AG04450 (cell line): ENCODE measurements at regions not wholly inside any gene's neighbourhood (a gene's known extent, or its start where the extent isn't known, plus 50 kb on each side); places are given as distances from the start of the nearest gene placed in this dataset.
A peak's percentile ranks its signal among the peaks of the same experiment; 100 is the strongest.

Source experiments
- CTCF ChIA-PET: fragments of 300-600, 350-600 bp; formaldehyde crosslinking; extraction: SDS; loops from one replicate; lab custom pipeline; 2022; ENCODE audit warnings: antibody characterized with exemption, inconsistent platforms; lab: Charles Lee
- POLR2A ChIA-PET: fragments of 350-600 bp; formaldehyde crosslinking; extraction: SDS; loops from one replicate; lab custom pipeline; 2021; ENCODE audit warnings: antibody characterized with exemption, inconsistent platforms; lab: Yijun Ruan, JAX
- DNase-seq: peaks from one replicate; pipeline ENCODE4 v3.0.0-alpha.2; 2011; ENCODE audit warnings: low read depth, low spot score
- H3K27ac ChIP-seq: one replicate; pipeline ENCODE4 v1.5.1; 2012; ENCODE audit warnings: low read depth, low read length, control low read depth
- H3K27me3 ChIP-seq: one replicate; pipeline ENCODE4 v1.6.0; 2012; ENCODE audit warnings: low read length; ENCODE audit not compliant: control insufficient read depth, insufficient read depth
- H3K4me3 ChIP-seq: 2 replicates; pipeline ENCODE4 v1.5.1; 2011; ENCODE audit warnings: mild to moderate bottlenecking, low read depth, low read length, control low read depth
- H3K9me3 ChIP-seq: 2 replicates; pipeline ENCODE4 v1.5.1; 2012; ENCODE audit warnings: low read length; ENCODE audit not compliant: control insufficient read depth, insufficient read depth
- TF ChIP-seq, protein P1 (sequence below): IDR thresholded peaks from 2 replicates; pipeline ENCODE4 v1.5.1; 2011; ENCODE audit warnings: low read depth, low read length, control low read depth, inconsistent platforms

DNA sequence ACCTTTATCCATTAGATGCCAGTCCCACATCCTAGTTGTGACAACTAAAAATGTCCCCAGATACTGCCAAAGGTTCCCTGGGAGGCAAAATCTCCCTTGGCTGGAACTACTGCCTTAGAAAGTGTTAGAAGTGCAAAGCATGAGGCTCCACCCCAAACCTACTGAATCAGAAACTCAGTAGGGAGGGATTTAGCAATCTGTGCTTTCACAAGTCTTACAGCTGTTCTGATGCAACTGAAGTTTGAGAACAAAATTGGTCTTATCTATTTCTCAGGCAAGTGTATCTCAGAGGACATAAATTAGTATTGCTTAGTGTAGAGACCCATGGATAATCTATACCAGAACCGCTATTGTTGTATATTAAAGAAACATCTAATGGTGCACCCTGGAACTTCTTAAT, 70.2 kb downstream of the CLDN1 start:
- Histone ChIP-seq H3K27me3 (no peaks in the 10 kb centered on the region), H3K9me3 (no peaks in the 10 kb centered on the region), H3K4me3 (no peak overlapping the region), H3K27ac (no peak overlapping the region)
- ChIA-PET POLR2A (no interaction called here), CTCF (no interaction called here)
- TF ChIP-seq, protein P1, sequence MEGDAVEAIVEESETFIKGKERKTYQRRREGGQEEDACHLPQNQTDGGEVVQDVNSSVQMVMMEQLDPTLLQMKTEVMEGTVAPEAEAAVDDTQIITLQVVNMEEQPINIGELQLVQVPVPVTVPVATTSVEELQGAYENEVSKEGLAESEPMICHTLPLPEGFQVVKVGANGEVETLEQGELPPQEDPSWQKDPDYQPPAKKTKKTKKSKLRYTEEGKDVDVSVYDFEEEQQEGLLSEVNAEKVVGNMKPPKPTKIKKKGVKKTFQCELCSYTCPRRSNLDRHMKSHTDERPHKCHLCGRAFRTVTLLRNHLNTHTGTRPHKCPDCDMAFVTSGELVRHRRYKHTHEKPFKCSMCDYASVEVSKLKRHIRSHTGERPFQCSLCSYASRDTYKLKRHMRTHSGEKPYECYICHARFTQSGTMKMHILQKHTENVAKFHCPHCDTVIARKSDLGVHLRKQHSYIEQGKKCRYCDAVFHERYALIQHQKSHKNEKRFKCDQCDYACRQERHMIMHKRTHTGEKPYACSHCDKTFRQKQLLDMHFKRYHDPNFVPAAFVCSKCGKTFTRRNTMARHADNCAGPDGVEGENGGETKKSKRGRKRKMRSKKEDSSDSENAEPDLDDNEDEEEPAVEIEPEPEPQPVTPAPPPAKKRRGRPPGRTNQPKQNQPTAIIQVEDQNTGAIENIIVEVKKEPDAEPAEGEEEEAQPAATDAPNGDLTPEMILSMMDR: no peak
- peak; percentile 50 for DNase-seq

DNA sequence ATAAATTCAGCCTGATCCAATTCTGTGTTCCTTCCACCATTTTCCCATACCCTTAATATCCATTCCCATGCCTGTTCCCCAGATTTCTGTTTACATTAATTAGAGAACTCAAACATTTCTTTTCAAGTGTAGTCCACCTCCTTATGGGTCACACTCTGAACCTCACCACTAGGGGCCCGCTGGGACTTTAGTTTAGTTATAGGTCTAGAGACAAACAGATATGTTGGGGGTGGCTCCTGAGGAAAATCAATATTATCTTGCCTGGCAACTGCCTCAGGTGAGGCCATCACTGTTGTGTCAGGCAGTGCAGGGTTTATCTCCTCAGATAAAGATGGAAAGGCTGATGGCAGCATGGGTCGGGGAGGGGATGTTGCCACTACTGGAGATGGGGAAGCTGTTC, 72.8 kb downstream of the CLDN1 start:
- no peaks in the 10 kb centered on the region for H3K27me3 ChIP-seq
- no peak overlapping the region for H3K4me3 ChIP-seq
- H3K9me3 ChIP-seq: no peaks in the 10 kb centered on the region; the same call in 1 of the 2 replicates
- no peak for DNase-seq
- CTCF ChIA-PET: no interaction called here
- TF ChIP-seq, protein P1: no peak
- H3K27ac ChIP-seq: no peak overlapping the region
- POLR2A ChIA-PET: no interaction called here

DNA sequence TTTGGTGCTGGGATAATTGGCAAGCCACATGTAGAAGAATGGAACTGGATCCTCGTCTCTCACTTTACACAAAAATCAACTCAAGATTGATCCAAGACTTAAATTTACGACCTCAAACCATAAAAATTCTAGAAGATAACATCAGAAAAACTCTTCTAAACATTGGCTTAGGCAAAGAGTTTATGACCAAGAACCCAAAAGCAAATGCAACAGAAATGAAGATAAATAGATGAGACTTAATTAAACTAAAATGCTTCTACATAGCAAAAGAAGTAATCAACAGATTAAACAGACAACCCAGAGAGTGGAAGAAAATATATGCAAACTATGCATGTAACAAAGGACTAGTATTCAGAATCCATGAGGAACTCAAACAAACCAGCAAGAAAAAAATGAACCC, 80.1 kb downstream of the CLDN1 start:
- H3K9me3 ChIP-seq: no peaks in the 10 kb centered on the region; the same call in 1 of the 2 replicates
- TF ChIP-seq, protein P1: no peak
- DNase-seq: no peak
- H3K27me3 ChIP-seq: no peaks in the 10 kb centered on the region
- ChIA-PET POLR2A (no interaction called here), CTCF (no interaction called here)
- no peak overlapping the region for H3K27ac ChIP-seq
- H3K4me3 ChIP-seq: no peak overlapping the region

DNA sequence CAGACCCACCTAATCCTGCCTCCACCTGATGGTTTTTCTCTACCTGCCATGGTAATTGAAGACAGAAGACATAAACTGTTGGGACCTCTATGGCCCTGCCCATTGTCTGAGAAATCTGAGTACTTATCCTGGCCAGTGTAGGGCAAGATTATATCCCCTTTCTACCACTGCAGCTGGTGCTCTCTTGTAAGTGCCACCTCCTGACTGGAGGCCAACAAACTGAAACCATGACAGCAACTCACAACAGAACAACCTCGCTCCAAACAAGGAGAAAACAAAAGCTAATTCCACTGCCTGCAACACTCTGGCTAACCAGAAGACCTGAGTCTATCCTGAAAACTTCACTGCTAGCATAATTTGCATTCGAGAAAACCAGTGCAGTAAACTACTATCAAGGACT, 82.9 kb downstream of the CLDN1 start:
- Histone ChIP-seq H3K4me3 (no peak overlapping the region), H3K27me3 (no peaks in the 10 kb centered on the region), H3K27ac (no peak overlapping the region), H3K9me3 (no peaks in the 10 kb centered on the region; the same call in 1 of the 2 replicates)
- ChIA-PET POLR2A (no interaction called here), CTCF (no interaction called here)
- TF ChIP-seq, protein P1: no peak
- DNase-seq: no peak

DNA sequence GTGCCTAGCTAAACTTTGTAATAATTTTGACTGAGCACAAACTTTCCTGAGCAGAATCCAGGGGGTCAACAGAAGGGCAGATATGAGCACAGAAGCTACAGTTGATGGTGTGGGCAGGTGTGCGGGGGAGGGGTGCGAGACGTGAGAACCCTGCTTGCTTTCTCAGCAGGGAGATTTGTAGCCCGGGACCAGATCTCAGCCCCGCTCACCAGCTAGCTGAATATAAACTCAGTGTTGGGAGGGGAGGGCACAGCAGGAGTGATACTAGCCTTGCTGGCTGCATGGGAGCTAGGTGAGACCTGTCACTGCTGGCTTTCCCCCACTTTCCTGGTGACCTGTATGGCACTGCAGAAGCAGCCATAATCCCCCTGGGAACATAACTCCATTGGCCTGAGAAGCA, 83.4 kb downstream of the CLDN1 start:
- ChIA-PET CTCF (no interaction called here), POLR2A (no interaction called here)
- H3K9me3 ChIP-seq: no peaks in the 10 kb centered on the region; the same call in 1 of the 2 replicates
- H3K27me3 ChIP-seq: no peaks in the 10 kb centered on the region
- no peak overlapping the region for H3K4me3 ChIP-seq
- no peak for DNase-seq
- no peak overlapping the region for H3K27ac ChIP-seq
- TF ChIP-seq, protein P1: no peak
